ENCODE measurements at regions not wholly inside any gene's neighbourhood (a gene's known extent, or its start where the extent isn't known, plus 50 kb on each side); places are given as distances from the start of the nearest gene placed in this dataset.

- TF ChIP-seq CTCF (IDR thresholded peaks at IDR 0.05) (no peak), POLR2AphosphoS5 (IDR thresholded peaks at IDR 0.05; ENCODE audit: low read depth, low read length) (no peak), REST (IDR thresholded peaks at IDR 0.05; ENCODE audit: insufficient read depth in 1 of 2, low read depth in 2 of 2, low read length in 1 of 2) (no peak)
Measured at GRCh38 chr12:20039562-20039961, 328.8 kb upstream of the PDE3A start.
